ENCODE measurements at regions not wholly inside any gene's neighbourhood (a gene's known extent, or its start where the extent isn't known, plus 50 kb on each side); places are given as distances from the start of the nearest gene placed in this dataset.
"Not testable (repeated sequence)": the region's sequence is repeated elsewhere in the genome, so short reads cannot be mapped to it uniquely, and the experiment has no call there.

DNA sequence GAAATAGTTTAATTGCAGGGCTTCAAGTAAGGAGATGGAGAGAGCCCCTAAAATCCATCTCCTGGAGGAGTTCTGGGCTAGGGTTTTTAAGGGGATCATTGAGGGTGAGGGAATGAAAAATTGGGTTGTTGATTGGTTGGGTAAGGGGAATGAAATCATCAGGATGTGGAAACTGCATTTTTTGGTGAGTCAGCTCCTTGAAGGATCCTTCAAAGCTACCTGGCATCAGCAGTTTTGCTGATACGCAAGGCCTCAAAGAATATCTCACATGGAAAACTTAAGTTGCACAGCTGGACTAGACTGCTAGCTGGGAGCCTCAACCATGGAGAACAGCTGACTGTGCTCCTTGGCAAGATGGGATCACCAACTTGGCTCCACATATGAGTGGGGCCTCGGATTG is 136.7 kb downstream of the FGF10 start:
- DNase-seq (ENCODE audit: low spot score), result no peak

GRCh38 chr5:44246986-44247385 is 142.2 kb downstream of the FGF10 start:
- DNase-seq (ENCODE audit: low spot score), result no peak

DNA sequence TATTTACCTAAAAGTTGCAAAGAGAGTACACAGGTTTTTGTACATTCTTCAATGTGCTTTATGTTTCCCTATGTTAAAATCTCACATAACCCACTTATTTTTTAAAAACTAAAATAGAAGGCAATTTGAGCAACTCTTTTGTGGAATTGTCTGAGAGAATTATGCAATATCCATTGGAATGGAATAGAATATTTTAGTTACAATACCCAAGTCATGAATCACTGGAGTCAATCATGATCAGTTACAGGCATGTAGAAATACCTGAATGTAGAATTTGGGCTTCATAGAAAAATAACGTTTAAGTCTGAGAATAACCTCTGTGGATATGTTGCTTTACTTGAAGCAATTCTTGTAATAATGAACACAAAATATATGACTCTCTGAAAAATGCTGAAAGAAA is 143.3 kb downstream of the FGF10 start:
- no peak for DNase-seq (ENCODE audit: low spot score)

- no peak for DNase-seq (ENCODE audit: low spot score)
These were observed 146.4 kb downstream of the FGF10 start for GRCh38 chr5:44242791-44243190.

- no peak for DNase-seq (ENCODE audit: low spot score)
These were observed 153.2 kb downstream of the FGF10 start for GRCh38 chr5:44236040-44236439.

GRCh38 chr5:44233691-44234090 is 155.5 kb downstream of the FGF10 start:
- DNase-seq (ENCODE audit: low spot score), result no peak

- DNase-seq (ENCODE audit: low spot score), result no peak
These were observed 163.7 kb downstream of the FGF10 start for GRCh38 chr5:44225231-44226160.

DNA sequence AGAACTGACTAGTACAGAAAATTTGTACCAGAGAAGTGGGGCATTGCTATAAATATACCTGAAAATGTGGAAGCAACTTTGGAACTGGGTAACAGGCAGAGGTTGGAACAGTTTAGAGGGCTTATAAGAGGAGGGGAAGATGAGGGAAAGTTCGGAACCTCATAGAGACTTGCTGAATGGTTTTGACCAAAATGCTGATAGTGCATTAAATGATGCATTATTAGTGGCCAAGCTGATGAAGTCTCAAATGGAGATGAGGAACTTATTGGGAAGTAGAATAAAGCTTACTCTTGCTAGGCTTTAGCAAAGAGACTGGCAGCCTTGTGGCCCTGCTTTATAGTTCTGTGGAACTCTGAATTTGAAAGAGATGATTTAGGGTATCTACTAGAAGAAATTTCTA is 189.8 kb downstream of the FGF10 start:
- no peak for DNase-seq (ENCODE audit: low spot score)

DNA sequence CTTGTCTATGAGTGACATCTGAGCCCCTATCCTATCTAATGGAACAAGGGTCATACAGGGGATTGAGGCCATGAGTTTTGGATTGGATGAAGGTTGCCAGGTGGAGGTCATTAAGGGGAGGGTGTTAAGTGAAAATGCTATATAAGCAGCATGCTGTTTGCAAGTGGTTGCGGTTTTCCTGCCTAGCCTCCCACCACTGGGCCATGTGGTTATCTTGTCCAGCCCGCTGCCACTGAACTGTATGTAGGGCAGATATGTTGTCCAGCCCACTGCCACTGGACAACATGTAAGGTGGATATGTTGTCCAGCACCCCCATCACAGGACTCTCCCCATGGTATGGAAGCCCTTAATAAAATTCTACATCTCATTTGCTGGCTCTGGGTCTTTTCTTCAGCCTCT is 200.0 kb downstream of the FGF10 start:
- DNase-seq (ENCODE audit: low spot score), result no peak

DNA sequence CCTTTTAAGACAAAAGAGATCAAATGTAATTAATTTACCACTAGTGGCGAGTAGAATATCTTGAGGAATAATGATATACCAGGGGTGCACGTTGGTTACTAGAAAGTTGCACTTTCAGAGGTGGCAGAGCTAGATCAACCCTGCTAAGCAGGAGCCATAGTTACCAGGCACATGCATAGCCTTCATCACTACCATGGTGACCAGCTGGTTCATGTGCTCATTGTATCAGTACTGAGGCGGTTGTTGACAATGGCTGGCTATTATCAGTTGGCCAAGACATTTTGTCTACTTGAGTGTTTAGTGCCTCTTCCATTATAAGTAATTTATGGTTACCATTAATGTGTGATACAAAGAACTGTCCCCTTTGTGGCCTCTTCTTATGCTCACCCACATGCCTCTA is 201.2 kb downstream of the FGF10 start:
- no peak for DNase-seq (ENCODE audit: low spot score)

GRCh38 chr5:44183753-44184152 is 205.5 kb downstream of the FGF10 start:
- no peak for DNase-seq (ENCODE audit: low spot score)

DNA sequence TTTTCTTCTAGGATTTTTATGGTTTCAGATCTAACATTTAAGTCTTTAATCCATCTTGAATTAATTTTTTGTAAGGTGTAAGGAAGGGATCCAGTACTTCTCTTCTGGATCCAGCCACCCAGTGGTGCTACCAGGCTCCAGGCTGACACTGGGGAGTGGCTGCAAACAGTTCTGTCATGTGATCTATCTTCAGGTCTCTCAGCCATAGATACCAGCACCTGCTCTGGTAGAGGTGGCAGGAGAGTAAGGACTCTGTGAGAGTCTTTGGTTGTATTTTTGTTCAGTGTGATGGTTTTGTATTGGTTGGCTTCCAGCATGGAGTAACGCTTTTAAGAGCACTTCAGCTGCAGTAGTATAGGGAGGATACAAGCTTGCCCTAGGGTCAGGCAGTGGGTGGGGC is 205.9 kb downstream of the FGF10 start:
- no peak for DNase-seq (ENCODE audit: low spot score)

DNA sequence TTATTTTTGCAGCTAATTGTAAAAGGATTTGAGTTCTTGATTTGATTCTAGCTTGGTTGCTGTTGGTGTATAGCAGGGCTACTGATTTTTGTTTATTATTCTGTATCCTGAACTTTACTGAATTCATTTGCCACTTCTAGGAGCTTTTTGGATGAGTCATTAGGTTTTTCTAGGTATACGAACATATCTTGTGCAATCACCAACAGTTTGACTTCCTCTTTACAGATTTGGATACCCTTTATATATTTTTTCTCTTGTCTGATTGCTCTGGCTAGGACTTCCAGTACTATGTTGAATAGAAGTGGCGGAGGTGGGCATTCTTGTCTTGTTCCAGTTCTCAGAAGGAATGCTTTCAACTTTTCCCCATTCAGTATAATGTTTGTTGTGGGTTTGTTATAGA is 210.8 kb downstream of the FGF10 start:
- no peak for DNase-seq (ENCODE audit: low spot score)

- no peak for DNase-seq (ENCODE audit: low spot score)
These were observed 221.7 kb downstream of the FGF10 start for GRCh38 chr5:44167540-44167939.

DNA sequence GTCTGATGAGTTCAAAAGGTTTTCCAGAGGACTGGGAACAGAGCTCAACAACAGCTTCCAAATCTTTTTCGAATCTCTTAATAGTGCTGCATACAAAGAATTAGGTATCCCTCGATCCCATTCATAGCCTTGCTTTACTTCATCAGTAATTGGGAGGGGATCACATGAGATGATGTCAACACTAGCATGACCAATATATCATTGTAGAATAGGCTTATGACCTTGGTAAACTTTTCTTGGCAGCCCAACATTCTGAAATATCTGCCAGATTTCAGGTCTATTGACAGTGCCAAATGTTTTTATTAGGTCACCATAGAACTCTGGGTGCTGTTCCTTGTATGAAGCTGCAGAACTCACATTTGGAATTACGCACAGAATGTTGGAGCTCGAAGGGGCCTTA is 228.9 kb downstream of the FGF10 start:
- DNase-seq (ENCODE audit: low spot score), result no peak

DNA sequence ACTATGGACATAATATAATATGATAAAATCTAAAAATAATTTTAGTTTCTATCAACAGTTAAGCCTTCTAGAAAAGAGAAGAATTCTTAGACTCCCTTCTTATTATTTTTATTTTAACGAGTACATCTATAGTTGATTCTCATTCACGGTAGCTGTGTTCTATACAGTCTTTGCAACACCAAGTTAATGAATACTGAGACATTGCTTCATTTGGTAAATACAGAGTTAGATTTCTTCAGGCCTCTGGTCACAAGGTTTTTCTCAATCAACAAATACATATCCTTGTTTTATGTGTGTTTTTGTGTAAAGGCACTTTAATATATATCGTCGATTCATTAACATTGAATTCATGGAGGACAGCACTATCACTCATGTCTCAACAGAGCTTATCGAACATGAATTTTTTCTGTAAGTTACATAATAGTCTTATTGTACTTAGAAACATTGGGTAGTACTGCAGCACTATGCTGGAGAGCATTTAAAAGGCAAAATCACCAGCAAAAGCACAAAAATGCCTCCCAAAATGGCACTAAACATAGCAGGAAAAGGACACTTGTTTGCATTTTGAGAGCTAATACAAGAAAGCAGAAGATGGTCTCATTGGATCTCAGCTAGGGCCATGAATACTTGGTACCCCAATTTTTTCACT is 239.0 kb downstream of the FGF10 start:
- DNase-seq (ENCODE audit: low spot score), result no peak

DNA sequence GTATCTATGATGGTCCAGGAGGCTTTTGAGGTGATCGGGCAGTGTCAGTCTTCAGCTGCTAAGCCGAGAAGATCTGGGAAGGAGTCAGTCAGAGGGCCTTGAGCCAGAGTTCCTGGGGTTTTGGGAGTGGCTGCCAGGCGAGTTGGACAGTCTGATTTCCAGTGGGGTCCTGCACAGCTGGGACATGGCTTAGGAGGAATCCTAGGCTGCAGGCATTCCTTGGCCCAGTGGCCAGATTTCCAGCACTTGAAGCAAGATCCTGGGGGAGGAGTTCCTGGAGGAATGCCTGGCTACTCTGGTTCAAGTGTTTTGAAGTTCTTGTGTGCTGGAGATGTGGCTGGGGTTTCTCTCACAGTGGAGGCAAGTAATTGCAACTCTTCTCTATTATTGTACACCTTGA is 271.3 kb downstream of the FGF10 start:
- DNase-seq (ENCODE audit: low spot score), result not testable (repeated sequence)

DNA sequence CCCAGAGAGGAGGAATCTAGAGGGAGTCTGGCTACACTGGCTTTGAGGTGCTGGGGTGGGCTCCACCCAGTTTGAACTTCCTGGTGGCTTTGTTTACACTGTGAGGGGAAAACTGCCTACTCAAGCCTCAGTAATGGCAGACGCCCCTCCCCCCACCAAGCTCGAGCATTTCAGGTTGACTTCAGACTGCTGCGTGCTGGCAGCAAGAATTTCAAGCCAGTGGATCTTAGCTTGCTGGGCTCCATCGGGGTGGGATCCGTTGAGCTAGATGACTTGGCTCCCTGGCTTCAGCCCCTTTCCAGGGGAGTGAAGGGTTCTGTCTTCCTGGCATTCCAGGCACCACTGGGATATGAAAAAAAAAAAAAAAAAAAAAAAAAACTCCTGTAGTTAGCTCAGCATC is 281.0 kb downstream of the FGF10 start:
- DNase-seq (ENCODE audit: low spot score), result not testable (repeated sequence)

GRCh38 chr5:44099643-44100042 is 289.6 kb downstream of the FGF10 start:
- DNase-seq (ENCODE audit: low spot score), result no peak

- no peak for DNase-seq (ENCODE audit: low spot score)
These were observed 299.6 kb downstream of the FGF10 start for GRCh38 chr5:44089424-44090144.

- no peak for DNase-seq (ENCODE audit: low spot score)
These were observed 304.1 kb downstream of the FGF10 start for GRCh38 chr5:44085083-44085482.

- not testable (repeated sequence) for DNase-seq (ENCODE audit: low spot score)
These were observed 314.7 kb downstream of the FGF10 start for GRCh38 chr5:44074547-44074946.

DNA sequence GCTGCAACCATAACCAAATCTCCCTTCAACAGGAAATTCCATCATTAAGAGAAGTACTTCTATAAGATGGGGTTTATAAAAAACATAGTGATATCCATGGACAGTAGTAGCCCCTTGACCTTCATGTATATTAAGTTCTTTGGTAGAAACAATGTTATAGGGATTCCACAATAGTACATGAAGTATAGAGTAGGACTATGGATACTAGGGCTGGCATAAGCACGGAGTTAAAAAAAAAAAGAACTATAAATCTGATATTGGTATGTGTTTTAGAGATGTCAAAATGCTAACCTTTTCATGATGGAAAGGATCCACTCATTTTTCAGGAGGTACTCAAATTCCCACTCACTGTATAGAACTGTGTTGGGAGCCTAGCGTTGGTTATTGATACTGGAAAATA is 337.6 kb downstream of the FGF10 start:
- DNase-seq (ENCODE audit: low spot score), result no peak
